ENCODE measurements at regions not wholly inside any gene's neighbourhood (a gene's known extent, or its start where the extent isn't known, plus 50 kb on each side); places are given as distances from the start of the nearest gene placed in this dataset.

DNA sequence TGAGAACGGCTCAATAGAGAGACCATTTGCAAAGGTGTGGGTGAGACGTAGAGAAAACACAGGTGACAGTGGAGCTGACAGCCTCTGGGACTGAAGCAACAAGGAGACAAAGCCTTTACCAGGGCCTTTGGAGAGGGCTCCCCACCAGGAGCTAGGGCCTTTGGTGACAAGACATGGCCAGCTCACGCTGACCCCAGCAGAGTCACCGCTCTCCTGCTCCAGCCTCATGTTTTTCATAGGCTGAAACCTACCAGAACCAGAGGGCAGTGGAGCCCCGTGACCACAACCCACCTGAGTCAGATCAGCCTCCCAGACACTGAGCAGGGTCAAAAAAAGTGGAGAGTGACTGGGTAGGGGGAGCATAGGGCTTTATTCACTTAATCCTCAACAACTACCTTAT, 214.7 kb downstream of the SHQ1 start:
- Histone ChIP-seq H2BK20ac (ENCODE audit: low read depth, low read length, poor library complexity, severe bottlenecking) (no peak overlapping the region), H3K4ac (ENCODE audit: low read depth, low read length) (no peak overlapping the region), H3K27me3 (ENCODE audit: insufficient read depth, low read length) (no peaks in the 10 kb centered on the region), H3K23me2 (ENCODE audit: insufficient read length, low read depth, low read length, poor library complexity, severe bottlenecking) (no peaks in the 10 kb centered on the region), H2BK15ac (ENCODE audit: low read depth, low read length) (no peak overlapping the region), H3K9me3 (ENCODE audit: control insufficient read depth, low read depth, low read length) (no peaks in the 10 kb centered on the region), H3K4me1 (ENCODE audit: insufficient read depth, low read length) (no peaks in the 10 kb centered on the region; the same call in 1 of the 2 replicates), H3K79me1 (ENCODE audit: insufficient read depth, low read depth, low read length, poor library complexity, severe bottlenecking) (no peaks in the 10 kb centered on the region), H3K4me2 (ENCODE audit: insufficient read depth, insufficient read length, low read length) (no peak overlapping the region), H3K79me2 (ENCODE audit: insufficient read depth, low read length) (no peaks in the 10 kb centered on the region), H3K27ac (ENCODE audit: insufficient read length, low read depth, low read length) (no peak overlapping the region), H3K18ac (ENCODE audit: insufficient read length, low read depth, low read length) (no peak overlapping the region), H4K91ac (ENCODE audit: insufficient read length, low read depth, low read length) (no peak overlapping the region), H2BK12ac (ENCODE audit: insufficient read length, low read depth, low read length) (no peak overlapping the region), H4K5ac (ENCODE audit: insufficient read length, low read depth, low read length) (no peak overlapping the region), H2BK5ac (ENCODE audit: insufficient read length, low read length) (no peak overlapping the region), H3T11ph (ENCODE audit: low read length) (no peak overlapping the region), H3K14ac (ENCODE audit: insufficient read depth, low read length) (no peak overlapping the region), H3K56ac (ENCODE audit: insufficient read length, low read depth, low read length) (no peak overlapping the region), H2AFZ (ENCODE audit: low read length) (no peak overlapping the region), H4K8ac (replicated peaks; ENCODE audit: insufficient read length, low read depth, low read length) (no peak overlapping the region), H3K9ac (ENCODE audit: extremely low read depth, insufficient read length, low read length) (no peak overlapping the region), H2BK120ac (ENCODE audit: low read depth, low read length, poor library complexity, severe bottlenecking) (no peak overlapping the region), H4K20me1 (ENCODE audit: control insufficient read depth, insufficient read depth, insufficient read length) (no peaks in the 10 kb centered on the region), H2AK5ac (ENCODE audit: insufficient read length, low read length) (no peak overlapping the region), H3K23ac (ENCODE audit: insufficient read length, low read depth, low read length) (no peak overlapping the region)
- H3K9me3 Mint-ChIP-seq, result no peaks in the 10 kb centered on the region; a peak in 1 of 5 replicates
- no peak overlapping the region for H3K4me3 Mint-ChIP-seq
- TF ChIP-seq, protein P1, sequence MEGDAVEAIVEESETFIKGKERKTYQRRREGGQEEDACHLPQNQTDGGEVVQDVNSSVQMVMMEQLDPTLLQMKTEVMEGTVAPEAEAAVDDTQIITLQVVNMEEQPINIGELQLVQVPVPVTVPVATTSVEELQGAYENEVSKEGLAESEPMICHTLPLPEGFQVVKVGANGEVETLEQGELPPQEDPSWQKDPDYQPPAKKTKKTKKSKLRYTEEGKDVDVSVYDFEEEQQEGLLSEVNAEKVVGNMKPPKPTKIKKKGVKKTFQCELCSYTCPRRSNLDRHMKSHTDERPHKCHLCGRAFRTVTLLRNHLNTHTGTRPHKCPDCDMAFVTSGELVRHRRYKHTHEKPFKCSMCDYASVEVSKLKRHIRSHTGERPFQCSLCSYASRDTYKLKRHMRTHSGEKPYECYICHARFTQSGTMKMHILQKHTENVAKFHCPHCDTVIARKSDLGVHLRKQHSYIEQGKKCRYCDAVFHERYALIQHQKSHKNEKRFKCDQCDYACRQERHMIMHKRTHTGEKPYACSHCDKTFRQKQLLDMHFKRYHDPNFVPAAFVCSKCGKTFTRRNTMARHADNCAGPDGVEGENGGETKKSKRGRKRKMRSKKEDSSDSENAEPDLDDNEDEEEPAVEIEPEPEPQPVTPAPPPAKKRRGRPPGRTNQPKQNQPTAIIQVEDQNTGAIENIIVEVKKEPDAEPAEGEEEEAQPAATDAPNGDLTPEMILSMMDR (conservative IDR thresholded peaks at IDR 0.05), result no peak
- H3K27me3 Mint-ChIP-seq (ENCODE audit: low read depth), result peaks cover 2% of the 10 kb centered on the region
- WGBS (ENCODE audit: extremely low coverage, insufficient read length, low lambda C conversion rate), result no CpG with 5 or more reads among the region's 5 CpGs
- H3K36me3 Mint-ChIP-seq (ENCODE audit: insufficient read depth in 1 of 3, low read depth in 3 of 3), result peaks cover 0 to 8% (median 0%) of the 10 kb centered on the region in 3 experiments; a peak in 1 of 7 replicates
- peaks cover 4 to 6% of the 10 kb centered on the region in 2 experiments for H3K4me1 Mint-ChIP-seq
- no peak overlapping the region for H3K27ac Mint-ChIP-seq
- DNase-seq, result no peak

Data from H9 (cell line).